OCI-LY7 (cell line): ENCODE measurements at regions not wholly inside any gene's neighbourhood (a gene's known extent, or its start where the extent isn't known, plus 50 kb on each side); places are given as distances from the start of the nearest gene placed in this dataset.
A peak's percentile ranks its signal among the peaks of the same experiment; 100 is the strongest.

Source experiments
- BruUV-seq: library from RNA; stranded (reverse); fragments of 400-500 nt; replicated peaks from 2 replicates; lab custom pipeline; 2021; lab: Mats Ljungman, UMichigan
- CTCF ChIA-PET: fragments of 300-600 bp; sonication (Branson Sonifier 250); formaldehyde crosslinking; loops from one replicate; lab custom pipeline; 2022; ENCODE audit warnings: antibody characterized with exemption; ENCODE audit not compliant: unreplicated experiment; lab: Charles Lee
- POLR2A ChIA-PET: fragments of 300-600 bp; sonication (Branson Sonifier 250); formaldehyde crosslinking; loops from one replicate; lab custom pipeline; 2022; ENCODE audit warnings: antibody characterized with exemption; lab: Charles Lee
- DNase-seq: peaks from one replicate; pipeline ENCODE4 v3.0.0-alpha.2; 2015; ENCODE audit warnings: low spot score
- H2AFZ ChIP-seq: fragments of 200-600 bp; sonication (generic), shearing (Covaris generic); 2 replicates; pipeline ENCODE4 v1.6.1; 2014; ENCODE audit warnings: mild to moderate bottlenecking, antibody characterized with exemption, low read length, moderate library complexity
- H3K27ac ChIP-seq: fragments of 200-600 bp; sonication (generic); 2 replicates; pipeline ENCODE4 v1.5.1; 2014; ENCODE audit warnings: mixed run types, low read depth, mild to moderate bottlenecking, moderate library complexity, low read length, inconsistent platforms; ENCODE audit not compliant: poor library complexity, severe bottlenecking
- H3K36me3 ChIP-seq: fragments of 200-600 bp; sonication (generic); 2 replicates; pipeline ENCODE4 v1.6.1; 2014; ENCODE audit warnings: mild to moderate bottlenecking, antibody characterized with exemption, low read length, moderate library complexity, mixed read lengths; ENCODE audit not compliant: insufficient read depth
- H3K4me1 ChIP-seq: fragments of 200-600 bp; sonication (generic); 2 replicates; pipeline ENCODE4 v1.5.1; 2014; ENCODE audit warnings: mild to moderate bottlenecking, low read length; ENCODE audit not compliant: insufficient read depth, poor library complexity, severe bottlenecking
- H3K4me2 ChIP-seq: fragments of 200-600 bp; sonication (generic); 2 replicates; pipeline ENCODE4 v1.6.1; 2014; ENCODE audit warnings: mild to moderate bottlenecking, low read length
- H3K4me3 ChIP-seq: fragments of 200-600 bp; sonication (generic); 2 replicates; pipeline ENCODE4 v1.5.1; 2014; ENCODE audit warnings: mild to moderate bottlenecking, low read depth, low read length; ENCODE audit not compliant: poor library complexity, severe bottlenecking
- H3K79me2 ChIP-seq: fragments of 200-600 bp; sonication (generic); 2 replicates; pipeline ENCODE4 v1.6.1; 2016; ENCODE audit warnings: low read depth, mild to moderate bottlenecking, low read length, moderate library complexity, mixed read lengths; ENCODE audit not compliant: insufficient read depth
- H3K9me2 ChIP-seq: fragments of 200-600 bp; sonication (generic); 2 replicates; pipeline ENCODE4 v1.6.1; 2016; ENCODE audit warnings: mild to moderate bottlenecking, low read length, mixed read lengths; ENCODE audit not compliant: insufficient read depth
- H3K9me3 ChIP-seq: fragments of 200-600 bp; sonication (generic); 2 replicates; pipeline ENCODE4 v1.6.1; 2014; ENCODE audit warnings: mild to moderate bottlenecking, mixed run types, low read length, mixed read lengths
- H4K20me1 ChIP-seq: fragments of 200-600 bp; sonication (generic); 2 replicates; pipeline ENCODE4 v1.6.1; 2014; ENCODE audit warnings: mild to moderate bottlenecking, antibody characterized with exemption, low read length, moderate library complexity, mixed read lengths; ENCODE audit not compliant: insufficient read depth
- EZH2phosphoT487 ChIP-seq: fragments of 200-600 bp; sonication (generic); IDR thresholded peaks from 2 replicates; pipeline ENCODE4 v1.6.1; 2018; ENCODE audit warnings: low read depth, borderline replicate concordance, mild to moderate bottlenecking, mixed run types, antibody characterized with exemption, low read length, moderate library complexity, mixed read lengths
- intact Hi-C: fragments of 100-400 bp; cut with micrococcal nuclease; formaldehyde crosslinking; loops from one replicate; pipeline ENCODE4 v1.10.0; 2022; ENCODE audit not compliant: unreplicated experiment
- TF ChIP-seq, protein P1 (sequence below): fragments of 200-600 bp; sonication (generic); conservative IDR thresholded peaks from 2 replicates; pipeline ENCODE4 v1.5.1; 2014; ENCODE audit warnings: mild to moderate bottlenecking, antibody characterized with exemption, low read length, moderate library complexity, mixed read lengths

DNA sequence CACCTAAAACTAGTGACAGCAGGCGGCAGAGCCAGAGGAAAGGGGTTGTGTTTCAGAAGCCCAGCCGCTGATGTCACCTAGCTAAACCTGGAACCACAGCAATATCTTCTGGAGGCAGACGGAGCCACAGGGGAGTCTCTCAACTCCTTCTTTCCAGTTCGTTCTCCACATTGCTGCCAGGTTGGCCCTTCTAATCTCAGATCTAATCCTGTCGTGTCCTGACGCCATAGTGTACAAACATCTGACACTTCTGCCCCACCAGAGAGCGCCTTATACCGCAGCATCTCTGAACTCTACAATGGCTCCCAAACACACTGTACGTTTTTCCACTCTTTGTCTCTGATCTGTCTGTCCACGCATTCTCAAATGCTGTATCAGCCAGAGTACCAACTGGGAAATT lies 240.0 kb downstream of the SMARCA2 start:
- ChIA-PET POLR2A (interaction anchor here (1.2 to 1.3 kb wide), 2 partner anchors 12 kb away, joined by 3 to 5 read pairs; no protein-coding TSS in a partner anchor), CTCF (no interaction called here)
- Histone ChIP-seq H3K4me3 (no peak overlapping the region), H3K4me2 (no peak overlapping the region), H3K4me1 (peaks cover 41% of the 10 kb centered on the region), H3K9me3 (0 out of 2 replicates have a peak, but pooled peaks cover 6% of the 10 kb centered on the region), H3K79me2 (no peaks in the 10 kb centered on the region), H3K9me2 (no peaks in the 10 kb centered on the region), H2AFZ (no peak overlapping the region), H3K36me3 (no peaks in the 10 kb centered on the region), H4K20me1 (no peaks in the 10 kb centered on the region), H3K27ac (no peak overlapping the region)
- DNase-seq, result no peak
- no TSS peak for BruUV-seq
- TF ChIP-seq, protein P1, sequence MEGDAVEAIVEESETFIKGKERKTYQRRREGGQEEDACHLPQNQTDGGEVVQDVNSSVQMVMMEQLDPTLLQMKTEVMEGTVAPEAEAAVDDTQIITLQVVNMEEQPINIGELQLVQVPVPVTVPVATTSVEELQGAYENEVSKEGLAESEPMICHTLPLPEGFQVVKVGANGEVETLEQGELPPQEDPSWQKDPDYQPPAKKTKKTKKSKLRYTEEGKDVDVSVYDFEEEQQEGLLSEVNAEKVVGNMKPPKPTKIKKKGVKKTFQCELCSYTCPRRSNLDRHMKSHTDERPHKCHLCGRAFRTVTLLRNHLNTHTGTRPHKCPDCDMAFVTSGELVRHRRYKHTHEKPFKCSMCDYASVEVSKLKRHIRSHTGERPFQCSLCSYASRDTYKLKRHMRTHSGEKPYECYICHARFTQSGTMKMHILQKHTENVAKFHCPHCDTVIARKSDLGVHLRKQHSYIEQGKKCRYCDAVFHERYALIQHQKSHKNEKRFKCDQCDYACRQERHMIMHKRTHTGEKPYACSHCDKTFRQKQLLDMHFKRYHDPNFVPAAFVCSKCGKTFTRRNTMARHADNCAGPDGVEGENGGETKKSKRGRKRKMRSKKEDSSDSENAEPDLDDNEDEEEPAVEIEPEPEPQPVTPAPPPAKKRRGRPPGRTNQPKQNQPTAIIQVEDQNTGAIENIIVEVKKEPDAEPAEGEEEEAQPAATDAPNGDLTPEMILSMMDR, result peak; percentile 27; the same call in 1 of the 2 replicates
- no peak for TF ChIP-seq EZH2phosphoT487
- intact Hi-C loops, result loop anchor here (5.0 kb wide), 1 partner anchor 98 kb away; no protein-coding TSS in a partner anchor

DNA sequence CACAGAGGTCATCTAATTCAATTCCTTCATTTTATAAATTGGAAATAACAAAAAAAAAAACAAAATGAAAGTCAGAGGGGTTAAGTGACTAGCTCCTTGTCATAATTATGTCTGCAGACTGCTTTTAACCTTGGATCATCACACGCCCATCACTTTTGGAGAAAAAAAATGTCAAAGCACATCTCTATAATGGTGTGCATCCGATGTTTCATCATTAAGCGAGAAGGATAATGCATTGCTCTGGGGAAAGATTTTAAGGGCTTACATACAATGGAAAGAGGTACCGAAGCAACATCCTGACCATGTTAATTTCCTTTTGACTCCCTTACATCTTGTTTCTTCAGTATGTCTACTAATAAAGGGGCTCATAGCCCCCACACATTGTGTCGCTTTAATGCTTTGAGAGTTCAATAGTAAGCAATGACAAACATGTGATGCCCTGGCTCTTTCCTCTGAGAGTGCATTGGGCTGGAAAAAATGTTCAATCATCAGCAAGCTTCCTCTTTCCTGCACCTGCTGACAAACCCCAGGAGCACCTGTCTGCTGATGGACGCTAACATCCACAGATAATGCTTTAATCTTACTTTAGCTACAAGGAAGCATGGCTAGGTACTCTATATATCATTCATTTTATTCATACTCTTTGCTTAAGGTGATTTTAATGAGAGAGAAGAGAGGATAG lies 242.2 kb downstream of the SMARCA2 start:
- CTCF ChIA-PET, result no interaction called here
- intact Hi-C loops, result loop anchor here (5.0 kb wide), 1 partner anchor 100 kb away; no protein-coding TSS in a partner anchor
- Histone ChIP-seq H3K9me3 (no peaks in the 10 kb centered on the region), H3K79me2 (no peaks in the 10 kb centered on the region), H3K4me1 (peaks cover 51% of the 10 kb centered on the region), H3K36me3 (no peaks in the 10 kb centered on the region), H3K4me2 (peak overlapping the region; percentile 68), H4K20me1 (no peaks in the 10 kb centered on the region), H2AFZ (no peak overlapping the region), H3K9me2 (no peaks in the 10 kb centered on the region), H3K27ac (peak overlapping the region; percentile 28), H3K4me3 (peak overlapping the region; percentile 44)
- no TSS peak for BruUV-seq
- POLR2A ChIA-PET, result interaction anchor here (0.6 to 2.1 kb wide), 11 partner anchors 9 to 1261 kb away, joined by 3 to 12 read pairs (median 3); no protein-coding TSS in a partner anchor
- DNase-seq, result peak; percentile 90
- TF ChIP-seq, protein P1, result no peak
